ENCODE measurements at regions not wholly inside any gene's neighbourhood (a gene's known extent, or its start where the extent isn't known, plus 50 kb on each side); places are given as distances from the start of the nearest gene placed in this dataset.

GRCh38 chr5:133760532-133760931 is 148.2 kb upstream of the FSTL4 start:
- no peak for DNase-seq

GRCh38 chr5:133758641-133759040 is 146.3 kb upstream of the FSTL4 start:
- no peak for DNase-seq

- no peak for DNase-seq
These were observed 145.1 kb upstream of the FSTL4 start for GRCh38 chr5:133757396-133757945.

DNA sequence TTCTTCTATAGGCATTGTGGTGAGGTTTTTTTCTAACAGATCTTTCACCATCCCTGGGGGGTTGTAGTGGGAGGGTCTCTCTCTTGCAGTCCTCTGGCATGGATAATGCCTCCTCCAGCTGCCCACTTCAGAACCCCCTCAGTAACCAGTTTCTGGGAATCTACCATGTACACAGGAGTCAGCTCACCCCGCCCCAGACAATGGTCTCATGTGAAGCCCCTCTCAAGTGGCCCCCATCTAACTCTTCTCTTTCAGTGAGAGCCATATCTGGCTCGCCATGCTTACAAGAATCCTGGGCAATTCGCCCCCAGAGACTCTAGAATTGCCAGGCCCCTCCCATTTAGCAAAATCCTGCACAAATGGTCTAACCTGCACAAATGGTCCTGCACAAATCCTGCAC is 144.4 kb upstream of the FSTL4 start:
- DNase-seq = no peak

DNA sequence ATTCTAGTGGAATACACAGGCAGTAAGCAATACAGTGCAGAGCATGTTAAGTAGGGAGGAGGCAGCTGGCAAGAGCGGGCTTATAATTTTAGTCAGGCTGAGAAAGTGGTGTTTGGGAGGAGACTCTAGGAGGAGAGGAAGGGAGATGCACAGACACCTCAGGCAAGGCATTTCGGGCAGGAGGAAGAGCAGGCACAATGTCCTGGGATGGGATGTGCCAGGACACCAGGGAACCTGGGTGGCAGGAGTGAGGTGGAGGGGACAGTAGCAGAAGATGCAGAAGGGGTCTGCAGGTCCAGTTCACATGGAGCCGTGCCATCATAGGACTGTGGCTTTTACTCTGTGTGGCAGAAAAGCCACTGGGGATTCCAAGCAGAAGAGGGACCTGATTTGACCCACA is 143.7 kb upstream of the FSTL4 start:
- DNase-seq = no peak

DNA sequence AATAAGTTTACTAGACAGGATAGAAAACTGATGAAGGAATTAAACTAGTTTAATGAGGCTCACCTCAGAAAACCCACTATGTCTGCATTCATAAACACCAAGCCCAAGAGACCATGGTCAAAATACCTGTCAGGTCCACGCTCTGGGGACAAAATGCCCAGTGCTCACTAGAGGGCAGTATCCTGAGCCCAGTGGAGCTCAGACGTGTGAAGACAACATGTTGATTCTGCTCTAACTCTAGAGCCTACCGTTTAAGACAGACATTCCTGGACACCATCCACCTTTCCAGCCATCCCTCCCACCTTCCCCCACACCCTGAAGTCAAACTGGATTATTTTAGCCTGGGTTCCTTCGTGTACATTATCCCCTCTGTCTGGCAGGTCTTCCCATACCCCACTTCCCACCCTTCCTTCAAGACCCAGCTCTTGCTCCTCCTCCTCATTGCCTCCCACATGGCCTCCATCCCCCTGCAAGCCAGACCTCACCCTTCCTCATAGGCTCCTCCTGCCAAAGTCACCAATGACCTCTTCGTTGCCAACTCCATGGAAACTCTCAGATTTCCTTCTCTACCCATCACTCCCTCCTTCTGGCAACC is 142.3 kb upstream of the FSTL4 start:
- no peak for DNase-seq

DNA sequence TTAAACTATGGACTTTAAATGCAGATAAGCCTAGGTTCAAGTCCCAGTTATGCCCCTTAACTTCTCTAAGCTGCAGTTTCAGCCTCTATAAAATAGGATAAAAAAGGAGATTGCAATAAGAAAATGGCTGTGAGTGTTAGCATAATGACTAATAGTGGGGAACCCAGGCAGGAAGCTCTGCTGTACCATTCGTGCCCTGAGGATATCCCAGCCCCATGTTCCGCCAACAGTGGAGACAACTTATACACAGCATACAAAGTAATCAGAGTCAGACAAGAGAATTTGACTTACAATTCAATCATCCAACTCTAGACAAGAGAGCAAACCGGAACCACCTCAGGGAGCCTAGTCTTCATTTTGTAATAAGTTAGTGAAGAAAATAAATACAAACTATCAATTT is 141.5 kb upstream of the FSTL4 start:
- no peak for DNase-seq

GRCh38 chr5:133751846-133752245 is 139.5 kb upstream of the FSTL4 start:
- DNase-seq = no peak

DNA sequence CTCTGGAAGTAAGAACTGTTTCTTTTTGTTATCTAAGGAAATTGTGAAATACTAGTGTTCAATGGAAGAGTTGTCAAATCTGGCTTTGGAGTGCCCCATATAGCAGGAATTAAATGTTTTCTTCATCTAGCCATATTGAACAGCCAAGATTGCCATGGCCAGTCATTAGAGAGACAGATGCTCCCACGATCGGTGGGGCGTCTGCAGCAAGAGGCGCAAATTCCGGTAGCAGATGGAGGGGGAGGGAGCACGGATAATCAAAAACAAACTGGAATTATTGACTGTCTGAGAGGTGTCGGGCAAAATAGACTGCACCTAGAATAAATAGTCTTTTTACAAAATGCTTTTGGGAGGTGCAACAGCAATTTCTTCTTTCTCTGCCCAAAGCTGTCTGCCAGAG is 139.1 kb upstream of the FSTL4 start:
- DNase-seq = no peak

GRCh38 chr5:133750856-133751255 is 138.5 kb upstream of the FSTL4 start:
- DNase-seq = no peak

DNA sequence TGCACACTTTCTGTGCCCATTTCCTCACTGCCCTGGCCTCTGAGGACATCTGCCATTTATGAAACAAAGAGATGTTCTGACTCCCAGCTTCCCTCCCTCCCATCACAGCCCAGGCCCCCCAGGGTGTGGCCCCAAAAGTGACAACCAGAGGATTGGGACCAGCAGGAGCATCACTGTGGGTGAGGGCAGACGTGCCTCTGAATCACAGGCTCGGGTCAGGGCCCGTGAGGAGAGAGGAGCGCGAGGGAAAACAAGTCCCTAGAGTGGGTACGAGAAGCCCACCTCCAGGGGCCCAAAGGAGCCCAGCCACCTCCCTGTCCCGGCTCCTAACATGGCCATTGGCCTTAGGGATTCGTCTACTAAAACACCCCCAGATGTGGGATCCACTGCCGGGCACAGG is 138.0 kb upstream of the FSTL4 start:
- no peak for DNase-seq

DNA sequence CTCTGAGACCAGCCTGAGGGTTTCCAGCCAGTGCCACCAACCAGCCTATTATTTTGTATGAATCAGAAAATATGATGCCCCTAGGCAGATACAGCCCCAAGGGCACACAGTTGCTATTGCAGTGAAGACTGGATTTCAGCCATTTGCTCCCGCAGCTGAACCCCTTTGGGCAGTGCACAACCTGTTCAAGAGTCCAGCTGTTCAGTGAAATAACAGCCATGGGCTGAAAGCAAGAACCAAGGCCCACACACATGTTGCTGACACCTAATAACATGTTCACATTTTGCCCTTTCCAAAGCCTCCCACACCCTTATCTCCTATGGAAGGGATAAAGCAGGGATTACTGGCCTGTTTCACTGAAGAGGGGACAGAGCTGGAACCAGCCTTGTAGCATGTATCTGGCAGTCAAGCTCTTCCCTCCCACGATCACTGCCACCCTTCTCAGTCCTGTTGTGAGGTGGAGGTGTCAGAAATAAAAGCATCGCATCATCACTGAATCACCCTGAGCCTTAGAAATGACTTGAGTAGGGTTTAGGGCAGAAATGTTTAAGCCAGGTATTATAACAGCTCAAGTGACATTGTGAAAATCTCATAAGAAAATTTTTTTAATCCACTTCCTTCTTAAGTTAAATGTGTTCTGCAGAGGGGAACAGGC is 137.1 kb upstream of the FSTL4 start:
- no peak for DNase-seq

GRCh38 chr5:133746834-133747233 is 134.5 kb upstream of the FSTL4 start:
- no peak for DNase-seq

GRCh38 chr5:133744960-133745308 is 132.6 kb upstream of the FSTL4 start:
- no peak for DNase-seq

DNA sequence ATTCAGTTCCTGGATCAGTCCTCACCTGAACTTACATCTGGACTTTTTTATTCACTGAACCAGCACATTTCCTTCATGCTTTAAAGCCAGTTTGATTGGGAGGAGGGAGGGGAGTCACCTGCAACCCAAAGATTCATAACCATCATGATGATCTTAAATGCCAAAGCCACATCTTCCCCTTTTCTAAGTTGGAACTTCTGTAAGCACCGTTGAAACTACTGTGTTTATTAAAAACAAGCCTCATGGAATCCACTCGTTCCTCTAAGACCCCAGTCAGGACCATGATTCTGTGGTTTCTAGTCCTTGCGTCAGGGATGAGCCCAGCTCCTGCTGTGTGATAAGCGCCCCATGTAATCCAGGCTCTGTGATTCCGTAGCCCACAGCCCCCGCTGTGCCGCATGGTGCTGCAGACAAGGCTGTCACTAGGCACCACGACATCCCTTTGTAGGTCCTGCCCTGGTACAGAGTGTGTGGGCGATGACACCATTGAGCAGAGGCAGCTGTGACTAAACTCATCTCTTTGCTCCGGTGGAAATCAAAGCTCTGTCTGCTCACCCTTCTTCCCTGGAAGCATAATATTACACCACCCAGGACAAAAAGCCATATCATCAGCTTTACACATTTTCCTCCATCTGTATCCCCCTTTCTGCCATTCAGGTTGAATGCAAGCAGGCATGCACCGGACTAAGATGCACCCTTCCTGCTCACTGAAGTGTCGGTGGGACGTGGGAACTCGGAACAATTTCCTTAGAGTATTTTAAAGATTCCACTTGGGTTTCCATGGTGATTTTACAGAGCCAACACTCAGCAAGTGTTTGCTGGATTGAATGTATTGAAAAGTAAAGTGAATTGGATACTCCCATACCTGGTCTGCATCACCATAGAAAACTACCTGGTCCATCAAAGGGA is 132.0 kb upstream of the FSTL4 start:
- DNase-seq = no peak

DNA sequence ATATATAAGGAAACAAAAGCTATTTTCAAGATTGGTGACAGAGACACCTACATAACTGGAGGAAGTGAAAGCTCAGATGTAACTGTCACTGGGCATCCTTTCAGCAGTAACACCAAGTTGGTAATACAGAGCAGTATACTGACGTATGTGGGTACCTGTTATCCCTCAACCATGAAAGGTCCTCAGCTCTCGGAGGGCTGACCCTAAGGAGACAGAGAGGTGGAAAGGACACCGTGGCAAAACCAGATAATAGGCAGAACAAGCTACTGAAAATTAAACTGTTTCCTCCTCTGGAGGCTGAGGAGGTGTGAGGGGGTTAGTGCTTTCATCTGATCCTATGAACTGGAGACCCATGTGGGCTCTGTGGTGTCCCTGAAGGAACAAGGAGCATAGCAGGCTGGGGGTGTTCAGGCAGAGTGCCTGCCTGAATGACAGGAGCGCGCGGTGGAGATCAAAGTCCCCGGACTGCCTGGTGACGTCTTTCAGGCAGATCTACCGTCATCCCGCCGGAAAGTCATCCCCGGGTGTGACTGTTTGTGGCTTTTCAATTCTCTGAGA is 130.2 kb upstream of the FSTL4 start:
- DNase-seq = no peak

- no peak for DNase-seq
These were observed 129.5 kb upstream of the FSTL4 start for GRCh38 chr5:133741818-133742355.

DNA sequence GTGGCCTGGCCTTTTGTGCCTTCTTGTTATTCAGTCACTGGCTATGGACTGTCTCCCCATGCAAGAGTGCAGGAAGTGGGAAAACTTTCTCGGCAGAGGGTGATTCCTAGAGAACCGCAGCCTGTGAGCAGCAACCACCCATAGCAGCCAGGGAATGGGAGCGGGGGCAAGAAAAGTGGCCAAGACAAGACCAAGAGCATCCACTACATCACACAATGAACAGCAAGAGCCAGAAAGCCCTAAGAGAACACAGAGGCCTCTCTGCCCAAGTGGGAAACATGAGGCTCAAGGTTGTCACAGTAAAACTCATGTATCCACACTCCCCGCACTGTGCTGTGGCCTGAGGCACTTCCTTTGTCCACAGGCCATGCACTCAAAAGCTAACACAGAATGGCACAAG is 129.1 kb upstream of the FSTL4 start:
- DNase-seq = no peak

DNA sequence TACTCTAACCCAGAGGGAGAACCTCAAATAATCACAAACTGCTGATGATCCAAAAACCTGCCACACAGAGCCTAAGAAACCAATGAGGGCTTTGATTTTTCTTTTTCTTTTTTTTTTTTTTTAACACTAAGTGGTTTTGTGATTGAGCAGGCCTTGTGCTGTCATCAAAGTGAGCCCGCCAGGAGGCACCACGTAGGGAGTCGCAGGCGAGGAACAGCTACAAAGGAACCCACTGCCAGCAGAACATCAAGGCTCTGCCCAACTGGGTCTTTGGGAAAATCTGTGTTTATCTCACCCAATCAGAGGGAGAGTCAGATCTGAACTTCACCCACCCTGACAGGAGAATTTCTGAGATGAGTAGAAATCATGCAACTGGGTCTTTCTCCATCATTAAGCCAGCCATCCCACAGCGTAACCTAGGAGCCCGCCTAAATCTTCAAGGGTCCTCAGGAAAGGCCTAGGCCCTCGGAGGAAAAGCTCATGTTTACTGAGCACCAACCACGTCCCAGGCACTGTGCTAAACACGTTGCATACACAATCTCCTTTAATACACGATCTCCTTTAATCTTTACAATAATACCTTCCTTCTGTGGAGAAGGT is 126.9 kb upstream of the FSTL4 start:
- DNase-seq = no peak

DNA sequence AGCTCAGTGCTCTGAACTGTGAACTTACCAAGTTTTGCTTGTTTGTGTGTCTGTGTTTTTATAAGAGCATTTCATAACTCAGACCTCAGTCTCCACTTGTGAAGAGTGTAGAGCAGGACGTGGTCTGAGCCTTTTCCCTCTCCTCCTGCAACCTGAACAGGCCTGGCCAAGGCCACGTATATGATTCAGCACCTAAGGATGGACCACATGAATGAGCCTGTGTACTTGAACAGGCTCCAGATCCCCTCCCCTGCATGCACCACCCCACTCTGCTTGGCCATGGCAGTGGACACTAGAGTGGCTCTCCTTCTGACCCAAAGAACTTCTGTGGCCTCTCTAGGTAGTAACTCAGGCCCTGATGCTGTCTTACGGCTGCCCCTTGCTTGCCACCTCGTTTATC is 125.9 kb upstream of the FSTL4 start:
- DNase-seq = no peak

DNA sequence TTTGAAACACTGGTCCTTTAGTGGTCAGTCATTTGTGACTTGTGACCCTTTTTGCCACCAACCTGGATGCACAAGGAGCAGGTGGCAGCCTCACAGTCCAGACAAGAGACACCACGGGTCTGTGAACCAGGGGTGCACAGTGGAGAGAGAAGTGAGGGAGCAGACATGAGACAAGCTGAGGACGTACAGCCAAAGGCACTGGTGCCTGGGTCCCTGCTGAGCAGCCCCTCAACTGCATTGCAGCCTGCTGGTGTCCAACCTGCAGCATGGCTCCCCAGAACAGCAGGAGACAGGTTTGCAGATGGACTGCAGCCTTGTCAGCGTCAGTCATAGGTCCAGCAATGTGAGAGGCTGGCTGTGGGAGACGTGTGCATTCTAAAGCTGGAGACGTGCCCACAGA is 124.2 kb upstream of the FSTL4 start:
- DNase-seq = no peak

- no peak for DNase-seq
These were observed 123.0 kb upstream of the FSTL4 start for GRCh38 chr5:133735346-133735745.

GRCh38 chr5:133734916-133735315 is 122.6 kb upstream of the FSTL4 start:
- DNase-seq = no peak

Data from NCI-H1105 (cell line).